ENCODE measurements at regions not wholly inside any gene's neighbourhood (a gene's known extent, or its start where the extent isn't known, plus 50 kb on each side); places are given as distances from the start of the nearest gene placed in this dataset.
"Not testable (repeated sequence)": the region's sequence is repeated elsewhere in the genome, so short reads cannot be mapped to it uniquely, and the experiment has no call there.

GRCh38 chr21:7953058-7953457, 2568.3 kb upstream of the TPTE start:
- DNase-seq (ENCODE audit: low read depth, low spot score) = no peak
- no peak for FAIRE-seq
- H4K20me1 ChIP-seq (ENCODE audit: control insufficient read depth, extremely low read depth, insufficient read depth, low read length) = no peaks in the 10 kb centered on the region
- H3K27me3 ChIP-seq (ENCODE audit: control insufficient read depth, extremely low read depth, insufficient read depth, low read length) = no peaks in the 10 kb centered on the region
- H3K4me1 ChIP-seq (ENCODE audit: control insufficient read depth, extremely low read depth, insufficient read depth, low read length) = no peaks in the 10 kb centered on the region
- peaks cover 69% of the 10 kb centered on the region for H3K9me3 ChIP-seq (ENCODE audit: control insufficient read depth, low read depth, low read length)
- H3K4me3 ChIP-seq (ENCODE audit: control insufficient read depth in 2 of 3, extremely low read depth in 1 of 3, insufficient read depth in 2 of 3, low read depth in 1 of 3, low read length in 3 of 3) = no peak overlapping the region
- dilution Hi-C loops (cut with MboI; ENCODE audit: extremely low pct_ligation_motif_present, low sequenced_read_pairs) = no loop called here
- H3K79me2 ChIP-seq (ENCODE audit: control insufficient read depth, insufficient read depth, low read length) = no peaks in the 10 kb centered on the region
- H3K36me3 ChIP-seq (ENCODE audit: control insufficient read depth in 2 of 2, extremely low read depth in 1 of 2, insufficient read depth in 2 of 2, low read length in 2 of 2) = no peaks in the 10 kb centered on the region
- H3K9ac ChIP-seq (ENCODE audit: control insufficient read depth, extremely low read depth, insufficient read depth, low read length) = no peak overlapping the region
- TF ChIP-seq CTCF (optimal IDR thresholded peaks at IDR 0.05 in 1 of 3, IDR thresholded peaks at IDR 0.05 in 1 of 3, conservative IDR thresholded peaks at IDR 0.05 in 1 of 3; ENCODE audit: extremely low read depth in 1 of 3, insufficient read depth in 2 of 3, low read length in 3 of 3) (no peak), EZH2 (IDR thresholded peaks at IDR 0.05; ENCODE audit: low read length) (no peak)
- H3K4me2 ChIP-seq (ENCODE audit: control insufficient read depth, extremely low read depth, insufficient read depth, low read depth, low read length) = no peak overlapping the region
- H2AFZ ChIP-seq (ENCODE audit: control insufficient read depth, low read length) = no peak overlapping the region
- no peak overlapping the region for H3K27ac ChIP-seq (ENCODE audit: control insufficient read depth, insufficient read depth, low read length)
- H3K9me1 ChIP-seq (ENCODE audit: control insufficient read depth, extremely low read depth, insufficient read depth, low read length) = no peaks in the 10 kb centered on the region

- FAIRE-seq; H3K4me2 ChIP-seq (ENCODE audit: control insufficient read depth, extremely low read depth, insufficient read depth, low read depth, low read length); H4K20me1 ChIP-seq (ENCODE audit: control insufficient read depth, extremely low read depth, insufficient read depth, low read length); H3K9me1 ChIP-seq (ENCODE audit: control insufficient read depth, extremely low read depth, insufficient read depth, low read length); H3K27me3 ChIP-seq (ENCODE audit: control insufficient read depth, extremely low read depth, insufficient read depth, low read length); dilution Hi-C loops (cut with MboI; ENCODE audit: extremely low pct_ligation_motif_present, low sequenced_read_pairs); H3K79me2 ChIP-seq (ENCODE audit: control insufficient read depth, insufficient read depth, low read length); H3K4me3 ChIP-seq (ENCODE audit: control insufficient read depth in 2 of 3, extremely low read depth in 1 of 3, insufficient read depth in 2 of 3, low read depth in 1 of 3, low read length in 3 of 3); DNase-seq (ENCODE audit: low read depth, low spot score); H3K4me1 ChIP-seq (ENCODE audit: control insufficient read depth, extremely low read depth, insufficient read depth, low read length); H3K36me3 ChIP-seq (ENCODE audit: control insufficient read depth in 2 of 2, extremely low read depth in 1 of 2, insufficient read depth in 2 of 2, low read length in 2 of 2); H3K27ac ChIP-seq (ENCODE audit: control insufficient read depth, insufficient read depth, low read length); H3K9ac ChIP-seq (ENCODE audit: control insufficient read depth, extremely low read depth, insufficient read depth, low read length); H2AFZ ChIP-seq (ENCODE audit: control insufficient read depth, low read length): not testable (repeated sequence)
- H3K9me3 ChIP-seq (ENCODE audit: control insufficient read depth, low read depth, low read length) = peaks cover 57% of the 10 kb centered on the region
Observed at GRCh38 chr21:7955358-7956073, 2565.9 kb upstream of the TPTE start.

GRCh38 chr21:7956074-7956452, 2565.3 kb upstream of the TPTE start:
- dilution Hi-C loops (cut with MboI; ENCODE audit: extremely low pct_ligation_motif_present, low sequenced_read_pairs); H2AFZ ChIP-seq (ENCODE audit: control insufficient read depth, low read length); H3K9me1 ChIP-seq (ENCODE audit: control insufficient read depth, extremely low read depth, insufficient read depth, low read length); H3K4me1 ChIP-seq (ENCODE audit: control insufficient read depth, extremely low read depth, insufficient read depth, low read length); H3K4me3 ChIP-seq (ENCODE audit: control insufficient read depth in 2 of 3, extremely low read depth in 1 of 3, insufficient read depth in 2 of 3, low read depth in 1 of 3, low read length in 3 of 3); H3K4me2 ChIP-seq (ENCODE audit: control insufficient read depth, extremely low read depth, insufficient read depth, low read depth, low read length); H3K36me3 ChIP-seq (ENCODE audit: control insufficient read depth in 2 of 2, extremely low read depth in 1 of 2, insufficient read depth in 2 of 2, low read length in 2 of 2); H4K20me1 ChIP-seq (ENCODE audit: control insufficient read depth, extremely low read depth, insufficient read depth, low read length); H3K79me2 ChIP-seq (ENCODE audit: control insufficient read depth, insufficient read depth, low read length); H3K27ac ChIP-seq (ENCODE audit: control insufficient read depth, insufficient read depth, low read length); H3K9ac ChIP-seq (ENCODE audit: control insufficient read depth, extremely low read depth, insufficient read depth, low read length); H3K27me3 ChIP-seq (ENCODE audit: control insufficient read depth, extremely low read depth, insufficient read depth, low read length); DNase-seq (ENCODE audit: low read depth, low spot score); FAIRE-seq: not testable (repeated sequence)
- H3K9me3 ChIP-seq (ENCODE audit: control insufficient read depth, low read depth, low read length) = peaks cover 52% of the 10 kb centered on the region

- FAIRE-seq; H4K20me1 ChIP-seq (ENCODE audit: control insufficient read depth, extremely low read depth, insufficient read depth, low read length); H3K4me2 ChIP-seq (ENCODE audit: control insufficient read depth, extremely low read depth, insufficient read depth, low read depth, low read length); H3K27me3 ChIP-seq (ENCODE audit: control insufficient read depth, extremely low read depth, insufficient read depth, low read length); H3K4me3 ChIP-seq (ENCODE audit: control insufficient read depth in 2 of 3, extremely low read depth in 1 of 3, insufficient read depth in 2 of 3, low read depth in 1 of 3, low read length in 3 of 3); H3K4me1 ChIP-seq (ENCODE audit: control insufficient read depth, extremely low read depth, insufficient read depth, low read length); H3K9ac ChIP-seq (ENCODE audit: control insufficient read depth, extremely low read depth, insufficient read depth, low read length); dilution Hi-C loops (cut with MboI; ENCODE audit: extremely low pct_ligation_motif_present, low sequenced_read_pairs); H3K27ac ChIP-seq (ENCODE audit: control insufficient read depth, insufficient read depth, low read length); H2AFZ ChIP-seq (ENCODE audit: control insufficient read depth, low read length); H3K79me2 ChIP-seq (ENCODE audit: control insufficient read depth, insufficient read depth, low read length); H3K9me1 ChIP-seq (ENCODE audit: control insufficient read depth, extremely low read depth, insufficient read depth, low read length); H3K36me3 ChIP-seq (ENCODE audit: control insufficient read depth in 2 of 2, extremely low read depth in 1 of 2, insufficient read depth in 2 of 2, low read length in 2 of 2); DNase-seq (ENCODE audit: low read depth, low spot score): not testable (repeated sequence)
- peaks cover 42% of the 10 kb centered on the region for H3K9me3 ChIP-seq (ENCODE audit: control insufficient read depth, low read depth, low read length)
Observed at GRCh38 chr21:7956998-7957712, 2564.2 kb upstream of the TPTE start.

All from keratinocyte (primary cell).